ENCODE measurements at regions not wholly inside any gene's neighbourhood (a gene's known extent, or its start where the extent isn't known, plus 50 kb on each side); places are given as distances from the start of the nearest gene placed in this dataset.

- Histone ChIP-seq H3K4me3 (ENCODE audit: low read depth, low read length) (no peak overlapping the region), H3K36me3 (ENCODE audit: control insufficient read depth, insufficient read depth, low read length) (no peaks in the 10 kb centered on the region), H3K4me1 (no peaks in the 10 kb centered on the region), H3K27me3 (replicated peaks; ENCODE audit: control insufficient read depth, insufficient read depth, low read length) (no peaks in the 10 kb centered on the region), H3K9me3 (no peaks in the 10 kb centered on the region; the same call in 1 of the 2 replicates)
- Mint-ChIP-seq H3K27me3 (ENCODE audit: insufficient read depth, unreplicated experiment) (peaks cover 13% of the 10 kb centered on the region), H3K36me3 (ENCODE audit: insufficient read depth, unreplicated experiment) (no peaks in the 10 kb centered on the region), H3K9me3 (ENCODE audit: unreplicated experiment) (no peaks in the 10 kb centered on the region), H3K4me3 (ENCODE audit: unreplicated experiment) (no peak overlapping the region), H3K27ac (ENCODE audit: unreplicated experiment) (no peak overlapping the region), H3K4me1 (ENCODE audit: low read depth, unreplicated experiment) (no peaks in the 10 kb centered on the region)
- TF ChIP-seq CTCF (IDR thresholded peaks at IDR 0.05; ENCODE audit: insufficient read depth in 1 of 2, low read depth in 1 of 2, low read length in 1 of 2, severe bottlenecking in 1 of 2, unreplicated experiment in 1 of 2) = no peak
- intact Hi-C loops (cut with micrococcal nuclease; ENCODE audit: unreplicated experiment) = no loop called here
- ChIA-PET POLR2A (no interaction called here), CTCF (no interaction called here)
- BruUV-seq (replicated peaks) = no TSS peak
- no peak for DNase-seq
Measured at GRCh38 chr11:92681586-92681985, 287.9 kb upstream of the MTNR1B start.

- CTCF ChIA-PET = no interaction called here
- Mint-ChIP-seq H3K27me3 (ENCODE audit: insufficient read depth, unreplicated experiment) (peaks cover 11% of the 10 kb centered on the region), H3K4me1 (ENCODE audit: low read depth, unreplicated experiment) (no peaks in the 10 kb centered on the region), H3K36me3 (ENCODE audit: insufficient read depth, unreplicated experiment) (no peaks in the 10 kb centered on the region), H3K27ac (ENCODE audit: unreplicated experiment) (no peak overlapping the region), H3K9me3 (ENCODE audit: unreplicated experiment) (no peaks in the 10 kb centered on the region), H3K4me3 (ENCODE audit: unreplicated experiment) (no peak overlapping the region)
- no peak for TF ChIP-seq CTCF (IDR thresholded peaks at IDR 0.05; ENCODE audit: insufficient read depth in 1 of 2, low read depth in 1 of 2, low read length in 1 of 2, severe bottlenecking in 1 of 2, unreplicated experiment in 1 of 2)
- BruUV-seq (replicated peaks) = no TSS peak
- POLR2A ChIA-PET = no interaction called here
- DNase-seq = no peak
- Histone ChIP-seq H3K36me3 (ENCODE audit: control insufficient read depth, insufficient read depth, low read length) (no peaks in the 10 kb centered on the region), H3K9me3 (no peaks in the 10 kb centered on the region; the same call in 1 of the 2 replicates), H3K27me3 (replicated peaks; ENCODE audit: control insufficient read depth, insufficient read depth, low read length) (no peaks in the 10 kb centered on the region), H3K4me3 (ENCODE audit: low read depth, low read length) (no peak overlapping the region), H3K4me1 (no peaks in the 10 kb centered on the region)
- intact Hi-C loops (cut with micrococcal nuclease; ENCODE audit: unreplicated experiment) = no loop called here
Measured at GRCh38 chr11:92682136-92682535, 287.3 kb upstream of the MTNR1B start.

GRCh38 chr11:92682952-92683351, 286.5 kb upstream of the MTNR1B start:
- H3K36me3 Mint-ChIP-seq (ENCODE audit: insufficient read depth, unreplicated experiment) = no peaks in the 10 kb centered on the region
- no peak for TF ChIP-seq CTCF (IDR thresholded peaks at IDR 0.05; ENCODE audit: insufficient read depth in 1 of 2, low read depth in 1 of 2, low read length in 1 of 2, severe bottlenecking in 1 of 2, unreplicated experiment in 1 of 2)
- no peaks in the 10 kb centered on the region for H3K36me3 ChIP-seq (ENCODE audit: control insufficient read depth, insufficient read depth, low read length)
- no peaks in the 10 kb centered on the region for H3K4me1 Mint-ChIP-seq (ENCODE audit: low read depth, unreplicated experiment)
- POLR2A ChIA-PET = no interaction called here
- H3K9me3 ChIP-seq = no peaks in the 10 kb centered on the region; the same call in 1 of the 2 replicates
- H3K27me3 Mint-ChIP-seq (ENCODE audit: insufficient read depth, unreplicated experiment) = peaks cover 11% of the 10 kb centered on the region
- CTCF ChIA-PET = no interaction called here
- no TSS peak for BruUV-seq (replicated peaks)
- no peaks in the 10 kb centered on the region for H3K4me1 ChIP-seq
- no peak overlapping the region for H3K27ac Mint-ChIP-seq (ENCODE audit: unreplicated experiment)
- no peak overlapping the region for H3K4me3 ChIP-seq (ENCODE audit: low read depth, low read length)
- intact Hi-C loops (cut with micrococcal nuclease; ENCODE audit: unreplicated experiment) = no loop called here
- no peak overlapping the region for H3K4me3 Mint-ChIP-seq (ENCODE audit: unreplicated experiment)
- no peak for DNase-seq
- H3K9me3 Mint-ChIP-seq (ENCODE audit: unreplicated experiment) = no peaks in the 10 kb centered on the region
- no peaks in the 10 kb centered on the region for H3K27me3 ChIP-seq (replicated peaks; ENCODE audit: control insufficient read depth, insufficient read depth, low read length)

All from Caco-2 (cell line).